ENCODE measurements at regions not wholly inside any gene's neighbourhood (a gene's known extent, or its start where the extent isn't known, plus 50 kb on each side); places are given as distances from the start of the nearest gene placed in this dataset.

DNA sequence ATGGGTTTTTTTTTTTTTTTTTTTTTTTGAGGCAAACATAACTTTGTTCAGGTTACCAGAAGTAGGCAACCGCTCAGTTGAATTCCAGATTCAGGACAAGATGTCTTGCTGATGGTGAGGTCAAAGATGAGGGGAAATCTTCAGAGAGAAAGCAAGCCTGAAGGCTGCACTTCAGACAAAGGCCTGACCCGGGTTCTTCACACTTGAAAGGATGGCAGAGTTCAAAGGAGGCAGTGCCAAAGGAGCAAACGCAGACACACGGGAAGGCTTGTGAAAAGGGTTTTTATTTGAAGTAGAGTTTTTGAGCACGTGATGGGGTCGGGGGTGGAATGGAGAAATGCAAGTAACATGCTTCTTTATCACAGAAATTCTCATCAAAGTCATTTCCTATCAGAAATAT, 960.2 kb upstream of the EEF2KMT start:
- DNase-seq (ENCODE audit: insufficient read length, low spot score) (no peak), FAIRE-seq (no peak)
- TF ChIP-seq, protein P1, sequence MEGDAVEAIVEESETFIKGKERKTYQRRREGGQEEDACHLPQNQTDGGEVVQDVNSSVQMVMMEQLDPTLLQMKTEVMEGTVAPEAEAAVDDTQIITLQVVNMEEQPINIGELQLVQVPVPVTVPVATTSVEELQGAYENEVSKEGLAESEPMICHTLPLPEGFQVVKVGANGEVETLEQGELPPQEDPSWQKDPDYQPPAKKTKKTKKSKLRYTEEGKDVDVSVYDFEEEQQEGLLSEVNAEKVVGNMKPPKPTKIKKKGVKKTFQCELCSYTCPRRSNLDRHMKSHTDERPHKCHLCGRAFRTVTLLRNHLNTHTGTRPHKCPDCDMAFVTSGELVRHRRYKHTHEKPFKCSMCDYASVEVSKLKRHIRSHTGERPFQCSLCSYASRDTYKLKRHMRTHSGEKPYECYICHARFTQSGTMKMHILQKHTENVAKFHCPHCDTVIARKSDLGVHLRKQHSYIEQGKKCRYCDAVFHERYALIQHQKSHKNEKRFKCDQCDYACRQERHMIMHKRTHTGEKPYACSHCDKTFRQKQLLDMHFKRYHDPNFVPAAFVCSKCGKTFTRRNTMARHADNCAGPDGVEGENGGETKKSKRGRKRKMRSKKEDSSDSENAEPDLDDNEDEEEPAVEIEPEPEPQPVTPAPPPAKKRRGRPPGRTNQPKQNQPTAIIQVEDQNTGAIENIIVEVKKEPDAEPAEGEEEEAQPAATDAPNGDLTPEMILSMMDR (IDR thresholded peaks at IDR 0.05; ENCODE audit: insufficient read depth, missing control alignments) = no peak

DNA sequence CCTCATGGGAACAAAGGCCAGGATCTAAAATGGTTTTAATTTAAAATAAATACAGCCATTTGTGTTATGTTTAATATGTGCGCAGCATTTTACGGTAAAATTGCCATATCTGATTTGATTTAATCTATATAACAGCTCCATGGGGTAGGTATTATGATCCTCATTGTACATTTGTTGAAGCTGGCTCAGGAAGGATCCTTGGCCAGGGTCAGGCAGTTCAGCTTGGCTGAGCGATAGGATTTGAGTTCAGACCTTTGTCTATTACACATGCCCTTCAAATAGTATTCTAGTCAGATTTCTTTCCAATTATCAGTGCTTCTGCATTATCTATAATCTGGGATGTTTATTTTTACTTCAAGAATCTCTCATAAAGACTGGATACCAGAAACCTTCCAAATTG, 950.4 kb upstream of the EEF2KMT start:
- DNase-seq (ENCODE audit: insufficient read length, low spot score) (no peak), FAIRE-seq (no peak)
- TF ChIP-seq, protein P1 (IDR thresholded peaks at IDR 0.05; ENCODE audit: insufficient read depth, missing control alignments) = no peak

DNA sequence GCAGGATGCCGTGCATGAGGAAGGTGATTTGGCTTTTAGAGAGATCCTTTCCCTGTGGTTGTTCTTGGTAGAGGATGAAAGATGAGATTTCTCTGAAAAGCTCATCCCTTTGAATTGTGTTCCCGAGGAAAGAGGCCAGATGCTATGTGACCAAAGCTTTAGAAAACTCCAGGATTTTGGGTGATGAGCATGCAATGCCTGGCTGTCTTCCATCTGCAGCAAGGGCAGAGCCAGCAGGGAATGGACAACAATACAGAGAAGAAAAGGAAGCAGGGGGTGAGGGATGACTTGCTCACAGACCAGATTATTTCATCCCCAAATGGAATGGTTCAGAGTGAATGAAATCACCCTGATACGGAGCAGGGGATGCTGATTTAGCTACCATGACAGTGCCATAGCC, 949.7 kb upstream of the EEF2KMT start:
- FAIRE-seq = no peak
- TF ChIP-seq, protein P1 (IDR thresholded peaks at IDR 0.05; ENCODE audit: insufficient read depth, missing control alignments) = no peak
- DNase-seq (ENCODE audit: insufficient read length, low spot score) = no peak

DNA sequence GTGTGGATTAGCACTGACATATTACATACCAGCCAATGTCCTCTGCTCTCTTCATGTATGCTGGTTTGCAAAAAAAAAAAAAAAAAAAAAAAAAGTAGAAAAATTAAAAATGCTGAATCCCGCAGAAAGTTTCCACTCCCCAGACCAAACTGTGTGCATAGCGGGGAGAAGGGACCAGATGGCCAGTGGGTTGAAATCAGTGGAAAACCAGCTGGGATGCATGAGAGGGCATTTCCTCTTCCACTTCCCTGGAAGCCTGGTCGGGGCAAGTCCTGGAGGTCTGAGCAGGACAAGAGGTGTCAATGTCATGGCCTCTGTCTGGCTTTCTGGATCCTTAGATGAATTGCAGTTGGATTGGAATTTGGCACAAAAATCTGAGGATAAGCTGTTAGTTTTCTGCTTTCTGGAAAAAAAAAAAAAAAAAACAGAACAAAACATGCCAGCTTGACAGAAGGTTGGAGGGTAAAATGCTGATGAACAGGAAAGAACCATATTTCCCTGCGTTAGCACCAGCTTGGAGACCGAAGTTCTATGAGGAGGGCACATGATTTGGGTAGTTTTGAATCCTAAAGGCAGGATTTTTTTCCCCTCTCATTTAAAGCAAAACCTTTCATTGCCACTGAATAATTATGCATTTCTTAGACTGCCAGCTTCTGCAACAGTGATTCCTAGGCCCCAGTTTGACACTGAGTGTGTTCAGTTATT, 941.5 kb upstream of the EEF2KMT start:
- TF ChIP-seq, protein P1 (IDR thresholded peaks at IDR 0.05; ENCODE audit: insufficient read depth, missing control alignments) = no peak
- FAIRE-seq (no peak), DNase-seq (ENCODE audit: insufficient read length, low spot score) (no peak)

DNA sequence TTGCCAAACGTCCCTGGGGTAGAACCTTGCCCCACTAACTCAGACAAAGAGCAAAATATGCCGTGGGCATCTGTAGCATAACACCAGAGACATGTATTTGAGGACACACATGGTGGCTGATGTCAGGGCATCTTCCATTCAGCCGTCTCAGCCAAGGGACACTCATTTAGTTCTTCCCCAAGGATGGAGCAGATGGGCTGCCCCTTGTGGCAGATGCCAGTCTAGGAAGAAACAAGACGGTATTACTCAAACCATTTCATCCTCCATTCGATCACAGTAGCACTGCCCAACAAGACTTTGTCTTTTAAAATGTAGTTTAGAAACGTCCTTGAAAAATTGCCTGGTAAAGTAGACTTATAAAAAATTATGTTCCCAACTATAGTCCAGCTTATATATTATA, 937.6 kb upstream of the EEF2KMT start:
- FAIRE-seq (no peak), DNase-seq (ENCODE audit: insufficient read length, low spot score) (no peak)
- TF ChIP-seq, protein P1 (IDR thresholded peaks at IDR 0.05; ENCODE audit: insufficient read depth, missing control alignments) = no peak

DNA sequence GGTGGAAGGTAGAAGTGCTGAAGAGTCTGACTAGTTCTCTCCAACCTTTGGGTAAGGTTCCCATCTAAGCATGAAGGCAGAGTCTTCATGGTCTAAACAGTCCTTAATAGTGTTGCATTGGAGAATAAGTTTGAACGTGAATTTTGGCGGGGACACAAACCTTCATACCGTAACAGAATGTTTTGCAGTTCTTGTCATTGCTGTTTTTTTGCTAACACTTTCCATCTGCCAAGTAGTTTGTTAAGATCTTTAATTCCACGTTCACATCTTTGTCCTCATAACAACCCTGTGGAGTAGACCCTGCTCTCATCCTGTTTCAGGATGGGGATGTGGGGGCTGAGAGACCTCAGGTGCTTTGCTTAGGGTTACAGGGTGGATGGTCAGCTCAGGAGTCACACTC, 936.9 kb upstream of the EEF2KMT start:
- DNase-seq (ENCODE audit: insufficient read length, low spot score) (no peak), FAIRE-seq (no peak)
- TF ChIP-seq, protein P1 (IDR thresholded peaks at IDR 0.05; ENCODE audit: insufficient read depth, missing control alignments) = no peak

DNA sequence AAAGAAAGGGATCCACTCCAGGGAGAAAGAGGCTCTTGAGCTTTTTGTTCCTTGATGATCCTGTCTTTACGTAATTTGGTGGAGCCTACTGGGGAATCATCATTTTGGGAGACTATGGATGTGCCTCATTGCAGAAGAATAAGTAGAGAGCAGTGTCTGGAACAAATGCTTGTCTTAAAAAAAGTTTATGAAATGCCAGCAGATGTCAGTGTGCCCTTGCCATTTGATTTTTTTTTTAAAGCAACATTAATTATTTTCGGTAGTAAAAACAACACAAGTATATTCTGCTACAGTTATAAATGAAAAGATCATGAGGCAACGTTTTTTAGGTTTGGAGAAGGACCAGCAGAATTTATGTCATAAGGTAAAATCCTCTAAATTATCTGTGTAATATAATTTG, 934.8 kb upstream of the EEF2KMT start:
- TF ChIP-seq, protein P1 (IDR thresholded peaks at IDR 0.05; ENCODE audit: insufficient read depth, missing control alignments) = no peak
- DNase-seq (ENCODE audit: insufficient read length, low spot score) (no peak), FAIRE-seq (no peak)
